RCC 7860 (cell line): ENCODE measurements at regions not wholly inside any gene's neighbourhood (a gene's known extent, or its start where the extent isn't known, plus 50 kb on each side); places are given as distances from the start of the nearest gene placed in this dataset.

Experiments
- DNase-seq: peaks from one replicate; pipeline ENCODE4 v3.0.0-alpha.2; 2015; ENCODE audit warnings: low spot score
- FAIRE-seq: peaks from 2 replicates; lab custom pipeline; 2012; peaks lifted over from hg19 to GRCh38; lab: Jason Lieb, UNC

DNA sequence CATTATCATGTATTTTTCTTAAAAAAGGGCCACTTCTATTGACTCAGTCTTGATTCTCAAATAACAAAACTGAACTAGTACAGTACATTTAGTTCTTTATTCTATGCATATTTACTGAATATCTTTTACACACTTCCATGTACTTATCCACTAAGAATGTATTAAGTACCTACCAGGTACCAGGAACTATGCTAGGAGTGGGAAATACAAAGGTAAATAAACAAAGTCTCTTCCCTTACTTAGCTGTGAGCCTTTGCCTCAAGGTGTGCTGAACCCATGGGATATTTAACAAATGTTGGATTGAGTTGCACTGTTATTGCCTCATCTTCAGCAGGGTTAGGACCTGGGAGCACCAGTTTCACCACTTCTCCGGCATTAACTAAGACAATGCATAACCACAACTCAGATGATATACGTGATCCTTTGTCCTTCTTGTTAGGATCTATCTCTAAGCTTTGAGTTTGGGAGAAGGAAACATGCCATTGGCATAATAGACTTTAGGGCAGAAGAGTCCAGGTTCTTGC lies 533.9 kb downstream of the TFAP2B start:
- no peak for FAIRE-seq
- DNase-seq: no peak

DNA sequence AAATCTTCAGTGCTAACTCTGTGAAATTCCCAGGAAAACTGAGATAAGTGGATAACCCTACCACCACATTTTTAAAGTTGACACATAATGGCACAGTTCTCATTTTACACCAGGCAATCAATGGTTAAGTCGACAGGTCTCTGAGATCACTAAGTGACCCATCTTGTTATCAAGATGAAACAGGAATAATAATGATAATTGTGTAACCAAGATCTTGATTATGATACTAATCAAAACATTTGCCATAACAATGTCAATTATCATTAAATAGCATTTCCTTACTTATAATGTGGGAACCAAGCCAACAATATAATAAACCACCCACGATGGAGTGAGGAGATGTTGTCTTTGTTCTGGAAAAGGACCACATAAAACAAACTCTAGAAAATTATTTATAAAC lies 541.6 kb downstream of the TFAP2B start:
- DNase-seq (no peak), FAIRE-seq (no peak)

- FAIRE-seq (no peak), DNase-seq (no peak)
These were observed 546.9 kb downstream of the TFAP2B start for GRCh38 chr6:51365566-51365965.

- no peak for DNase-seq
- no peak for FAIRE-seq
These were observed 550.8 kb downstream of the TFAP2B start for GRCh38 chr6:51369485-51369884.

- FAIRE-seq (no peak), DNase-seq (no peak)
These were observed 564.2 kb downstream of the TFAP2B start for GRCh38 chr6:51382847-51383246.

GRCh38 chr6:51384736-51385135 lies 566.1 kb downstream of the TFAP2B start:
- FAIRE-seq: no peak
- no peak for DNase-seq

- no peak for FAIRE-seq
- DNase-seq: no peak
These were observed 567.7 kb downstream of the TFAP2B start for GRCh38 chr6:51386347-51386836.

DNA sequence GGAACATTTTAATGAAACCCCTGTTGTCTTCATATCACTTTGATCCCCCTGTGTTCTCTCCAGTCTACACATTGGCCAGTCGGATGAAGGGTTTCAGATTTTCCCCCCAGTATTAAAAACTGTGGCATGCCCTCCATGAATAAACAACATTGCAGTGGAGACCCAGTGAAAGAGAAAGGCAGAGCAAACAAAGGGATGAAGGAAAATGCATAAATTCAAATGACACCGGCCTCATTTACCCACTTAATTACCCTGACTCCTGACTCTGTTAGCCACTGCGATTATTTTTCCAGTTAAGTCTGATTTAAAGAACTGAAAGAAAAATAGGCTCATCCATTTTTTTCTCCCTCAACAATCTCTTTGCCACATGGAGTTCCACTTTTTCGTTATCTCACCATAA lies 569.2 kb downstream of the TFAP2B start:
- FAIRE-seq: no peak

DNA sequence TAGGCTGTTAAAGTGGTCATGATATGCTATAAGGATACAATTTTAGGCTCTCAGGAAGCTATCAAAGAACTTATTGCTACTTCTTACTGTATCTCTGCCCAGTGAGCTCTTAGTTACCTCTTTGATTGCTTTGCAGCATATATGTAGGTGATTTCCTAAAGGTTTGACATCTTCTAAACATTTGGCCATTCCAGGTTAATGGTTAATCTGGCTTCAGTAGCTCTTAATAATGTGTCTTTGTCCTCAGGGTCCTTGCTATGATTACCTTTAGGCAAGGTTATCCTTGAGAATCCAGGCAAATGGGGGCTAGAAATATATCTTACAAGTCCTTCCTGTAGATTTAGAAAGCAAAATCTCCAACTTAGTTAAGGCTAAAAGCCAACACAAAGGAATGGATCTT lies 575.4 kb downstream of the TFAP2B start:
- DNase-seq (no peak), FAIRE-seq (no peak)

More for the DNA sequence above, 569.2 kb downstream of the TFAP2B start:
- DNase-seq: no peak

DNA sequence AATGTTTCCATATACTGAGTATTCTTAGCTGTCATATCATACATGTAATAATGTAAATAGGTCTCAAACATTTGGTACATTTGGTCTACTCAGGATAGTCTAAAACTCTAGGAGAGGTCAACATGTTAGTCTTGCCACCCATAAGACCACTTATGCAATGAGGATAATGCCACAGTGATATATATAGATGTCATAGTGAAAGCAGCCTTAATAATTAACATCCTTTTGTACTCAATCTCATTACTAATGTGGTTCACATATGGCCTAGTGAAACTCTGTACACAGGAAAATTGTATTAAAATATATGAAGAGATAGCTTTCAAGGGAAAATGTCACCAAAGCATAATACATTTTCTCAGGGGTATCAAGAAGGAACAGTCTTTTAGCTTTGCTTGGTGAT lies 577.9 kb downstream of the TFAP2B start:
- DNase-seq (no peak), FAIRE-seq (no peak)

DNA sequence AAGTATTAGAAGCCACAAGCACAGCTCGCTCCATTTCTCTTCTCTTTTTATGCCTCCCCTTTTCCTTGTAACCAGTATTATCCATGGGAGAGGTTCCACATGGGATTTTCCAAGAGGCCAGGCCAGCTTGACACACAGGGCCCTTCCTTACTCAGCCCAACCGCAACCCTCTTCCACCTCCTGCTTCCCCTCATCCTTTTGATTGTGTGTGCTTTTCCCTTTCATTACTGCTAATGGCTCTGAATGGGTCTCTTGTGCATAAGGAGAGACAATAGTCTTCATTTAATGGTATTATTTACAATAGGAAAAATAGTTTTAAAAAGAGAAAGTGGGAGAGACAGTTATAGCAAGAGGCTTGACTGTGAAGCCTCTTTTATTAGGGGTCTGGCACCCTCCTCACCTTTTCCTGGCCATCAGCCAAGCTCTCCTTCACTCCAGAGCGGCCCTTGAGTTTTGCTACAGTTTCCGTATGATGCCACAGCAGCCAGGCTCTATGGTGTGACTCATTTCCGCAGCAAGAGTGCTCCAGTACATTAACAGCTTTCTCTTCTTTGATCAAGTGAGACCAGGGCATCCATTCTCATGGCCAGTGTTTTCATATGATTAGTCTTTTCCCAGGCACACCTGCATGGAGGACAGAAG lies 579.5 kb downstream of the TFAP2B start:
- peak; percentile 58 for DNase-seq
- FAIRE-seq: no peak

- no peak for FAIRE-seq
- DNase-seq: no peak
These were observed 580.1 kb downstream of the TFAP2B start for GRCh38 chr6:51398793-51399192.

DNA sequence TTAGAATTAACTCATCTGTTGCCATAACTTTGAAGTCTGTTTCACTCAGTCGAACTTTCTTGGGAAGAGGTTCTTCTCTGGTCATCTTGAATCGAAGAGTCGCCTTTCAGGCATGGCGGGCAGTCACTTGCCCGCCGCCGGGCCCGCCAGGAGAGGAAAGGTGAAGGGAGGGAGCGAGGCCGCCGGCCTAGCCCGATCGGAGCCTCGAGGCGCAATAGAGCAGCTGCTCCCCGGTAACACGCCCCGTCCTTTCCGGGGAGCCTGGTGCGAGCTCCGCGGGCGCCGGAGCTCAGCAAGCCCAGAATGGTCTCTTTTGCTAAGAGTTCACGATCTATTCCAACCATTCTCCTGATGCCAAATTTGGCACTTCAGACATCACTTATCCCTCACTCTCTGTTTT lies 591.8 kb downstream of the TFAP2B start:
- DNase-seq (no peak), FAIRE-seq (no peak)

DNA sequence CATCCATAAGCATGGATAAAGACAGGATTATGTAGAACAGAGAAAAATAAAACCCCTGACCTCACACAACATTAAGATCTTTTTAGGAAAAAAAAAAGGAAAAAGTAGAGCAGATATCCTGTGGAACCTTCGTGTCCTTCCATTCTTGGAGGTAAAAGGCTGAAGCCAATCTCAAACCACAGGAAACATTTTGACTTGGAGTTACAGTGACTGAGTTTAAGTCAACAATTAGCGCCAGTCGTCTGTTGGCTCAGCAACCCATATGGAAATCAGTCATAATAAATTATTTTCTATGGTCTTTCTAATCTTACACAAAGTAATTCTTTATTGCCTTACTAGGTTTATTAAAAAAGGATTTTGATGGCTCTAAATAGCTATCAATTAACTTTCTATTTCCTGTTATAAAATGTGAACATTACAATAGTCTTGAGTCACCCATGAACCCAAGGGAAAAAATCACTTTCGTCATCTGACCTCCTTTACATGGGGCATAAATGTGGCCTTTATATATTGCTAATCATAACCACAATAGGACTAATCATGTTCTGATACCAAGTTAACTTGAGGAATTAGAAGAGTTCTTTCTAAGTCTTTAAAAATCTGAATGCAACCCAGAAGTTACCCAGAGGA lies 592.9 kb downstream of the TFAP2B start:
- DNase-seq (no peak), FAIRE-seq (no peak)

DNA sequence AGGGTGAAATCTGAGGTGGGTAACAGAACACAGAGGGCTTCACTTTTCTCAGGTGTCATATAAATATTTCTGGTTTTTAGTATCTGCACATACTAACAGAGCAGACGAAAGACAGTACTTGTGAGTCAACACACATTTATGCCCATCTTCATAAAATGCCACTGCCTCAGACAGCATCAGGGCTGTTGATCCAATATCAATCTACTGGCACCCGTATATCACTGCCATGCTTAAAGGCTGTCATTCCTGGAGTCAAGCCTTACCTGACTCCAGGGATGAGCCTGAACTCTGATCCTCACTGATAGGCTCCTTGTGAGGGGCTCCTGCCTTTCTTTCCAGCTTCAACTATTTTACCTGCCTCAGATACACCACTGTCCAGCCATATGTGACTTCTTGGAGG lies 595.7 kb downstream of the TFAP2B start:
- FAIRE-seq: no peak
- no peak for DNase-seq

DNA sequence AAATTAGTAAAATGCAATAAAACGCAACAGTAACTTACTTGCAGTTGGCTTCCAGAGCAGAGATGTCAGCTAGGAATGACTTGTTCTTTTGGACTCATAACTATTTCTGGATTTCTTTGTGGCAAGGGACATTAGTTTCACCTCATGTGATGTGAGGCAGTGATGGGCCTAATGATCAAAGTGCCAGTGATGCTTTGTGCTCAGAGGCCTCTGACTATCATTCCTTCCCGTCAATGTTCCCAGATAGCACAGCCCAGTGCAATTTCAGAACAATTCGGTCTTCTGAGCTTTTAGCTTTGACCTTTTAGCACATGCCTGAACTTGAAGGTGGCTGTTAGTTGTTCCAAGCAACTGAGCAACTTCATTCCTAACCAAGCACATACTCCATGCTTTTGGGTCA lies 596.8 kb downstream of the TFAP2B start:
- no peak for DNase-seq
- FAIRE-seq: no peak

DNA sequence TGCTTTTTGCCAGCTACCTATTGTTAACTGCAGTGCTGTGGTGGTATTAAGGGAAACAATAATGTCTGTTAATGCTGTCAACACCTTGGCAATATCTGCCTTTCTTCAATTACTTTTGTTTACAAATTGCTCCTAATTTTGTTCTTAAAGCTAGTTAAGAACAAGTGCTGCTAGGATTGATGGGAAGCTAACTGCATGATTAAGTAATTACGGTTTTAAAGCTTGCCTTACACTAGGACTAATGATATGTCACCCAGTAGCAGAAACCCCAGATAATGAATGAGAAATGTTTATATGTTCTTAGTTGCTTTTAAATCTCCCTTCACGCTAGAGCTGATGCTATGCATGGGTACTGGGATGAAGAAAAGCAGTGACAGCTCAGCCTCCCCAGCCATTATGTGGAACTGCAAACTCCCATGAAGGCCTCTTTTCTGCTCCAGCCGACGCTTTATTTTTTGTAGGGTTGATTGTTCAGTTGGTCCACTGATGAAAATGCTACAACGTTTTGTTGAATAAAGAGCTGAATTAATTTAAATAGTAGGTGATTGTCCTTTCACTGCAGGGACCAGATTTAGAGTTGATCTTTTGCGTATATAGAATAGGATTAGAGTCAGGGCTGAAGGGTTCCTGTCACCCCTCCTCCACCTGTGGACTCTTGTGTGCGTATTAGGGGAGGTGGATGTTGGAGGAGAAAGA lies 610.5 kb downstream of the TFAP2B start:
- no peak for FAIRE-seq
- DNase-seq: no peak

GRCh38 chr6:51430589-51430988 lies 611.9 kb downstream of the TFAP2B start:
- no peak for FAIRE-seq
- no peak for DNase-seq

- FAIRE-seq: no peak
- DNase-seq: no peak
These were observed 613.8 kb downstream of the TFAP2B start for GRCh38 chr6:51432481-51432880.

GRCh38 chr6:51450248-51450957 lies 631.7 kb downstream of the TFAP2B start:
- FAIRE-seq (no peak), DNase-seq (no peak)

GRCh38 chr6:51450958-51451357 lies 632.3 kb downstream of the TFAP2B start:
- no peak for FAIRE-seq
- no peak for DNase-seq
